Caco-2 (cell line): ENCODE measurements at regions not wholly inside any gene's neighbourhood (a gene's known extent, or its start where the extent isn't known, plus 50 kb on each side); places are given as distances from the start of the nearest gene placed in this dataset.

Experiments
- BruUV-seq: library from RNA; stranded (reverse); fragments of 400-500 nt; replicated peaks from 2 replicates; lab custom pipeline; 2021; lab: Mats Ljungman, UMichigan
- CTCF ChIA-PET: fragments of 300-600 bp; sonication (Branson Sonifier 250); formaldehyde crosslinking; loops from one replicate; lab custom pipeline; 2022; ENCODE audit warnings: antibody characterized with exemption; lab: Charles Lee
- POLR2A ChIA-PET: fragments of 300-600 bp; sonication (Branson Sonifier 250); formaldehyde crosslinking; loops from one replicate; lab custom pipeline; 2022; ENCODE audit warnings: antibody characterized with exemption; lab: Charles Lee
- DNase-seq, 2 experiments: peaks; one replicate each; pipeline versions ENCODE4 v3.0.0 to v3.0.0-alpha.2; 2020 to 2022
- H3K27me3 ChIP-seq: replicated peaks from 2 replicates; pipeline ENCODE4 v1.6.0; 2011; ENCODE audit warnings: low read length; ENCODE audit not compliant: control insufficient read depth, insufficient read depth
- H3K36me3 ChIP-seq: 2 replicates; pipeline ENCODE4 v1.5.1; 2011; ENCODE audit warnings: low read length; ENCODE audit not compliant: control insufficient read depth, insufficient read depth
- H3K4me1 ChIP-seq: fragments of 250-450 bp; sonication (Bioruptor Pico); 2 replicates; pipeline ENCODE4 v1.5.1; 2020; ENCODE audit warnings: mild to moderate bottlenecking
- H3K4me3 ChIP-seq: 2 replicates; pipeline ENCODE4 v1.5.1; 2011; ENCODE audit warnings: low read depth, mild to moderate bottlenecking, control low read depth, low read length
- H3K9me3 ChIP-seq: fragments of 250-450 bp; sonication (Bioruptor Pico); 2 replicates; pipeline ENCODE4 v1.5.1; 2020; ENCODE audit warnings: mild to moderate bottlenecking, moderate library complexity
- H3K27ac Mint-ChIP-seq: one replicate; pipeline ENCODE4 v1.8.0; 2022; ENCODE audit warnings: mixed read lengths; ENCODE audit not compliant: unreplicated experiment
- H3K27me3 Mint-ChIP-seq: one replicate; pipeline ENCODE4 v1.8.0; 2022; ENCODE audit warnings: mixed read lengths; ENCODE audit not compliant: insufficient read depth, unreplicated experiment
- H3K36me3 Mint-ChIP-seq: one replicate; pipeline ENCODE4 v1.8.0; 2022; ENCODE audit warnings: mild to moderate bottlenecking, mixed read lengths; ENCODE audit not compliant: insufficient read depth, unreplicated experiment
- H3K4me1 Mint-ChIP-seq: one replicate; pipeline ENCODE4 v1.8.0; 2022; ENCODE audit warnings: low read depth, mixed read lengths; ENCODE audit not compliant: unreplicated experiment
- H3K4me3 Mint-ChIP-seq: one replicate; pipeline ENCODE4 v1.8.0; 2022; ENCODE audit warnings: mild to moderate bottlenecking, moderate library complexity, mixed read lengths; ENCODE audit not compliant: unreplicated experiment
- H3K9me3 Mint-ChIP-seq: one replicate; pipeline ENCODE4 v1.8.0; 2022; ENCODE audit warnings: mixed read lengths; ENCODE audit not compliant: unreplicated experiment
- intact Hi-C: fragments of 100-400 bp; cut with micrococcal nuclease; formaldehyde crosslinking; loops from one replicate; pipeline ENCODE4 v1.10.0; 2022; ENCODE audit not compliant: unreplicated experiment
- TF ChIP-seq, protein P1 (sequence below), 2 experiments: fragments of 200-600 bp in 1 of 2; IDR thresholded peaks; 1 replicate in 1 of 2; 2 replicates in 1 of 2; pipeline versions ENCODE4 v1.5.1 to v1.8.0; 2011 to 2022; ENCODE audit warnings: antibody characterized with exemption in 1 of 2, control low read depth in 1 of 2, inconsistent platforms in 1 of 2, low read depth in 1 of 2, low read length in 1 of 2, mild to moderate bottlenecking in 1 of 2, moderate library complexity in 1 of 2; ENCODE audit not compliant: insufficient read depth in 1 of 2, severe bottlenecking in 1 of 2, unreplicated experiment in 1 of 2

DNA sequence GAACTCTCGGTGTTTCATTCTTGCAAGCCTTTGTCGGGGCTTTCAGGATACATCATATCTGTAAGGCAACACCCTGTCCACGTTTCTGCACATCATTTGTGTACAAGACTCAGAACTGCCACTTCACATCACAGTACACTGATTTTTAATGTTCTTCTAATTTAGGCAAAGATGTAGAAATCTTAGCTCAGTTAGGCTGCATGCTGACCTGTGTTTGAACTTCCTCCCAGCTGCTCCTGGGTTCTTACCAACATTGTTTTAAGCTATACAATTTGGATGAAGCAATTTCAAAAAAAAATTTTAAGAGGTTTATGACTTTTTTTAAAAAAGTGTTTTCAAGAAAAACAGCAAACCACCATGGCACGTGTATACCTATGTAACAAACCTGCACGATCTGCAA, 1047.9 kb upstream of the SLC10A2 start:
- no peak overlapping the region for H3K4me3 Mint-ChIP-seq
- POLR2A ChIA-PET = no interaction called here

DNA sequence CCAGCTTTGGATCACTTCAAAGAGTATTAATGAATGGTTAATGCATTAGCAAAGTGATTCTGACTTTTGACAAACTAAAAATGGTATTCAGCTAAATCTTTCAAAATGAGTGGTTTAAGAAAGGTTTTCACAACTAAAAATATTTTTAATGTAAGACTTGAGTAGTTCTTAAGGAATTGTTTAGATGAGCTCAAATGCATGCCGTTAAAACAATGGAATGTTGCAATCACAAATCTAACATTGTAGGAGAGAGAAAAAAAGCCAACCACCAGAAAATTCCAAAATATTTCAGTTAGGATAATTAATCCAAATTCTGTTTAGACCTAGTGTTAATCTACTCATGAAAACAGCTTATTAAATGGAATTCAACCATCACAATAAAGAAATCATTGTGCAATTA, 1044.8 kb upstream of the SLC10A2 start:
- H3K4me3 Mint-ChIP-seq = no peak overlapping the region
- intact Hi-C loops = no loop called here
- ChIA-PET POLR2A (no interaction called here), CTCF (no interaction called here)
- TF ChIP-seq, protein P1, sequence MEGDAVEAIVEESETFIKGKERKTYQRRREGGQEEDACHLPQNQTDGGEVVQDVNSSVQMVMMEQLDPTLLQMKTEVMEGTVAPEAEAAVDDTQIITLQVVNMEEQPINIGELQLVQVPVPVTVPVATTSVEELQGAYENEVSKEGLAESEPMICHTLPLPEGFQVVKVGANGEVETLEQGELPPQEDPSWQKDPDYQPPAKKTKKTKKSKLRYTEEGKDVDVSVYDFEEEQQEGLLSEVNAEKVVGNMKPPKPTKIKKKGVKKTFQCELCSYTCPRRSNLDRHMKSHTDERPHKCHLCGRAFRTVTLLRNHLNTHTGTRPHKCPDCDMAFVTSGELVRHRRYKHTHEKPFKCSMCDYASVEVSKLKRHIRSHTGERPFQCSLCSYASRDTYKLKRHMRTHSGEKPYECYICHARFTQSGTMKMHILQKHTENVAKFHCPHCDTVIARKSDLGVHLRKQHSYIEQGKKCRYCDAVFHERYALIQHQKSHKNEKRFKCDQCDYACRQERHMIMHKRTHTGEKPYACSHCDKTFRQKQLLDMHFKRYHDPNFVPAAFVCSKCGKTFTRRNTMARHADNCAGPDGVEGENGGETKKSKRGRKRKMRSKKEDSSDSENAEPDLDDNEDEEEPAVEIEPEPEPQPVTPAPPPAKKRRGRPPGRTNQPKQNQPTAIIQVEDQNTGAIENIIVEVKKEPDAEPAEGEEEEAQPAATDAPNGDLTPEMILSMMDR (IDR thresholded peaks at IDR 0.05; ENCODE audit: insufficient read depth in 1 of 2, low read depth in 1 of 2, low read length in 1 of 2, severe bottlenecking in 1 of 2, unreplicated experiment in 1 of 2) = no peak
- H3K27me3 Mint-ChIP-seq = no peaks in the 10 kb centered on the region
- H3K4me1 ChIP-seq = no peaks in the 10 kb centered on the region
- no TSS peak for BruUV-seq
- no peaks in the 10 kb centered on the region for H3K27me3 ChIP-seq
- H3K36me3 ChIP-seq = no peaks in the 10 kb centered on the region
- H3K4me1 Mint-ChIP-seq = no peaks in the 10 kb centered on the region
- H3K9me3 ChIP-seq = no peaks in the 10 kb centered on the region
- DNase-seq = no peak
- H3K4me3 ChIP-seq = no peak overlapping the region
- H3K27ac Mint-ChIP-seq = no peak overlapping the region
- peaks cover 8% of the 10 kb centered on the region for H3K9me3 Mint-ChIP-seq
- H3K36me3 Mint-ChIP-seq = no peaks in the 10 kb centered on the region

More for the DNA sequence above, 1047.9 kb upstream of the SLC10A2 start:
- H3K27me3 ChIP-seq = no peaks in the 10 kb centered on the region
- H3K36me3 ChIP-seq = no peaks in the 10 kb centered on the region
- H3K4me1 ChIP-seq = no peaks in the 10 kb centered on the region
- Mint-ChIP-seq H3K4me1 (no peaks in the 10 kb centered on the region), H3K27me3 (no peaks in the 10 kb centered on the region), H3K27ac (no peak overlapping the region), H3K36me3 (no peaks in the 10 kb centered on the region), H3K9me3 (no peaks in the 10 kb centered on the region)
- intact Hi-C loops = no loop called here
- TF ChIP-seq, protein P1 (IDR thresholded peaks at IDR 0.05; ENCODE audit: insufficient read depth in 1 of 2, low read depth in 1 of 2, low read length in 1 of 2, severe bottlenecking in 1 of 2, unreplicated experiment in 1 of 2) = no peak
- no peak for DNase-seq
- CTCF ChIA-PET = no interaction called here
- H3K4me3 ChIP-seq = no peak overlapping the region
- no peaks in the 10 kb centered on the region for H3K9me3 ChIP-seq
- no TSS peak for BruUV-seq

DNA sequence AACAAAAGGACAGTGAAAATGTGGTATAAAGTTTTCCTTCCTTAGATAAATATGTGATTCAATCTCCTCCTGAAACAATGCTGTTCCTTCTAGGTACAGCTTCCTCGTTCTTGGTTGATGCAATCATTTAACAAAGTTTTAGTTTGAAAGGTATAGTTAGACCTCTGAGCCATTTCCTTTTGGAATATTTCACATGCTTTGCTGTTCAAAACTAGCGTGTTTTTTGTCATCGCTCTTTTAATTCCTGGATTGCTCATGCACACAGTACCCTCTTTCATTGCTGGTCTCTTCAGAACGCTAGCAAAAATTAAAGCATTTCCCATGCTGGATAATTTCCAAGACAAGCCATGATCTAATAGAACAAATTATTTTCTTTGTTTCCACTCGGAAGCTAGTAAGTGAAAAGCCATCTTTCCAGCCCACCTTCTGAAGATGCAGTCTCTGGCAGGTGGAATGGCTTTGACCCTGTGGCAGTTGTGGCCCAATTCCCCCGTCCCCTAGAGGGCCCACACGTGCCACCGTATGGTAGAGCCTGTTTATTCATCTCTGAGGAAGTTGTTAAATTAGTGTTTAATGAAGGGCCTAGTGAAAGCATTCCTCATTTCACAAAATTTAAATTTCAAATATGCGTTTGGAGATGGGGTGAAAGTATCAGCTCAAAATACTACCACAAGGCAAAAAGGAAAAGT, 1040.6 kb upstream of the SLC10A2 start:
- no peak overlapping the region for H3K27ac Mint-ChIP-seq
- CTCF ChIA-PET = no interaction called here
- H3K4me1 Mint-ChIP-seq = no peaks in the 10 kb centered on the region

More for the DNA sequence above, 1040.6 kb upstream of the SLC10A2 start:
- POLR2A ChIA-PET = no interaction called here
- intact Hi-C loops = no loop called here
- TF ChIP-seq, protein P1 (IDR thresholded peaks at IDR 0.05; ENCODE audit: insufficient read depth in 1 of 2, low read depth in 1 of 2, low read length in 1 of 2, severe bottlenecking in 1 of 2, unreplicated experiment in 1 of 2) = no peak
- Histone ChIP-seq H3K36me3 (no peaks in the 10 kb centered on the region), H3K27me3 (no peaks in the 10 kb centered on the region), H3K9me3 (no peaks in the 10 kb centered on the region), H3K4me3 (no peak overlapping the region), H3K4me1 (no peaks in the 10 kb centered on the region)
- no peaks in the 10 kb centered on the region for H3K36me3 Mint-ChIP-seq
- H3K4me3 Mint-ChIP-seq = no peak overlapping the region
- no peaks in the 10 kb centered on the region for H3K27me3 Mint-ChIP-seq
- no TSS peak for BruUV-seq
- H3K9me3 Mint-ChIP-seq = peaks cover 8% of the 10 kb centered on the region
- DNase-seq = no peak
